Body of pancreas (tissue), 4 donors: ENCODE measurements at regions not wholly inside any gene's neighbourhood (a gene's known extent, or its start where the extent isn't known, plus 50 kb on each side); places are given as distances from the start of the nearest gene placed in this dataset.

ENCODE experiments used
- POLR2A ChIP-seq, 3 donors: fragments of 450-650 bp; IDR thresholded peaks; one replicate each; pipeline ENCODE4 v1.6.1; 2016; ENCODE audit warnings: antibody characterized with exemption in 3 of 3, mild to moderate bottlenecking in 2 of 3
- TF ChIP-seq, protein P1 (sequence below), 7 experiments: fragments of 450-650 bp in 4 of 7; fragments of 200-600 bp in 3 of 7; sonication (generic) in 3 of 7; IDR thresholded peaks; one replicate each; pipeline ENCODE4 v1.5.1; 2016 to 2019; ENCODE audit warnings: antibody characterized with exemption in 7 of 7

DNA sequence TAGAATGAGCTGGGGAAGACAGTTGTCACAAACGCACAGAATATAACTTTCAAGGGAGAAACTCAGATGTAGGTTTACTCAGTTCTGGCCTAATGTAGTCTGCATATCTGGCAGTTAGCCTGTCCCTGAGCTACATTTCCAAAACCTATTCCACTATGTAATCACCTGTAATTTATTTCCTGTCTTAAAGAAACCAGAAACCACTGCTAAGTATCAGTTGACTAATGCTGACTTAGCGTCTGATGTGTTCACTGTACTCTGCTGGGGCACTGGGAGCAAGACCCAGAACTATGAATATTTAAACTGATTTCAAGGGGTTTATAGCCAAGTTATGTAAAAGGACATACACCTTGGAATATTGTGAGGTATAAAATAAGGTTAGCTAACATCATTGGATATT is 1995.2 kb upstream of the PIK3C3 start:
- TF ChIP-seq, protein P1, sequence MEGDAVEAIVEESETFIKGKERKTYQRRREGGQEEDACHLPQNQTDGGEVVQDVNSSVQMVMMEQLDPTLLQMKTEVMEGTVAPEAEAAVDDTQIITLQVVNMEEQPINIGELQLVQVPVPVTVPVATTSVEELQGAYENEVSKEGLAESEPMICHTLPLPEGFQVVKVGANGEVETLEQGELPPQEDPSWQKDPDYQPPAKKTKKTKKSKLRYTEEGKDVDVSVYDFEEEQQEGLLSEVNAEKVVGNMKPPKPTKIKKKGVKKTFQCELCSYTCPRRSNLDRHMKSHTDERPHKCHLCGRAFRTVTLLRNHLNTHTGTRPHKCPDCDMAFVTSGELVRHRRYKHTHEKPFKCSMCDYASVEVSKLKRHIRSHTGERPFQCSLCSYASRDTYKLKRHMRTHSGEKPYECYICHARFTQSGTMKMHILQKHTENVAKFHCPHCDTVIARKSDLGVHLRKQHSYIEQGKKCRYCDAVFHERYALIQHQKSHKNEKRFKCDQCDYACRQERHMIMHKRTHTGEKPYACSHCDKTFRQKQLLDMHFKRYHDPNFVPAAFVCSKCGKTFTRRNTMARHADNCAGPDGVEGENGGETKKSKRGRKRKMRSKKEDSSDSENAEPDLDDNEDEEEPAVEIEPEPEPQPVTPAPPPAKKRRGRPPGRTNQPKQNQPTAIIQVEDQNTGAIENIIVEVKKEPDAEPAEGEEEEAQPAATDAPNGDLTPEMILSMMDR (IDR thresholded peaks at IDR 0.05): no peak
- TF ChIP-seq POLR2A (IDR thresholded peaks at IDR 0.05): no peak
